GM23338 (cell line): ENCODE measurements at regions not wholly inside any gene's neighbourhood (a gene's known extent, or its start where the extent isn't known, plus 50 kb on each side); places are given as distances from the start of the nearest gene placed in this dataset.

ENCODE experiments used
- ATAC-seq: fragments of 200-7000 bp; cut with Tn5 transposase; 3 replicates; pipeline ENCODE4 v1.9.1; 2020
- DNase-seq: peaks from one replicate; pipeline ENCODE4 v3.0.0-alpha.2; 2015; ENCODE audit warnings: low spot score
- H2AFZ ChIP-seq: fragments of 200-600 bp; sonication (generic); 2 replicates; pipeline ENCODE4 v1.8.0; 2016; ENCODE audit warnings: antibody characterized with exemption, mild to moderate bottlenecking, moderate library complexity
- H3F3A ChIP-seq: fragments of 200-600 bp; sonication (generic); replicated peaks from 2 replicates; pipeline ENCODE4 v1.8.0; 2017; ENCODE audit warnings: antibody characterized with exemption, mixed run types, low read depth
- H3K27ac ChIP-seq: fragments of 200-600 bp; sonication (generic); 2 replicates; pipeline ENCODE4 v1.6.1; 2016; ENCODE audit warnings: low read depth
- H3K27me3 ChIP-seq: fragments of 200-600 bp; sonication (generic); 2 replicates; pipeline ENCODE4 v1.8.0; 2016; ENCODE audit warnings: mild to moderate bottlenecking, mixed run types, moderate library complexity; ENCODE audit not compliant: insufficient read depth
- H3K36me3 ChIP-seq: fragments of 200-600 bp; sonication (generic); 2 replicates; pipeline ENCODE4 v1.8.0; 2016; ENCODE audit warnings: mild to moderate bottlenecking; ENCODE audit not compliant: insufficient read depth
- H3K4me1 ChIP-seq: fragments of 200-600 bp; sonication (generic); 2 replicates; pipeline ENCODE4 v1.8.0; 2016; ENCODE audit warnings: mild to moderate bottlenecking, moderate library complexity; ENCODE audit not compliant: insufficient read depth
- H3K4me2 ChIP-seq: fragments of 200-600 bp; sonication (generic); 2 replicates; pipeline ENCODE4 v1.7.1; 2017; ENCODE audit warnings: mixed run types
- H3K4me3 ChIP-seq: fragments of 200-600 bp; sonication (generic); 2 replicates; pipeline ENCODE4 v1.6.1; 2016; ENCODE audit warnings: mixed run types
- H3K79me2 ChIP-seq: fragments of 200-600 bp; sonication (generic); replicated peaks from 2 replicates; pipeline ENCODE4 v1.8.0; 2017; ENCODE audit warnings: mild to moderate bottlenecking; ENCODE audit not compliant: insufficient read depth
- H3K9me2 ChIP-seq: fragments of 200-600 bp; sonication (generic); 2 replicates; pipeline ENCODE4 v1.8.0; 2017; ENCODE audit not compliant: insufficient read depth
- H4K20me1 ChIP-seq: fragments of 200-600 bp; sonication (generic); replicated peaks from 2 replicates; pipeline ENCODE4 v1.8.0; 2017; ENCODE audit warnings: mild to moderate bottlenecking; ENCODE audit not compliant: insufficient read depth
- H3K27ac Mint-ChIP-seq: 2 replicates; pipeline ENCODE4 v1.8.0; 2020; ENCODE audit warnings: inconsistent platforms, mild to moderate bottlenecking, moderate library complexity, mixed read lengths
- H3K27me3 Mint-ChIP-seq: 3 replicates; pipeline ENCODE4 v1.8.0; 2022; ENCODE audit warnings: low read depth, mild to moderate bottlenecking, moderate library complexity, mixed read lengths, inconsistent platforms; ENCODE audit not compliant: insufficient read depth, poor library complexity
- H3K36me3 Mint-ChIP-seq: 3 replicates; pipeline ENCODE4 v1.8.0; 2021; ENCODE audit warnings: low read depth, mild to moderate bottlenecking, inconsistent platforms, moderate library complexity, mixed read lengths
- H3K4me1 Mint-ChIP-seq: 3 replicates; pipeline ENCODE4 v1.8.0; 2020; ENCODE audit warnings: mild to moderate bottlenecking, inconsistent platforms, mixed read lengths
- H3K4me3 Mint-ChIP-seq: 3 replicates; pipeline ENCODE4 v1.8.0; 2021; ENCODE audit warnings: moderate library complexity, mild to moderate bottlenecking, inconsistent platforms, mixed read lengths
- H3K9me3 Mint-ChIP-seq: 3 replicates; pipeline ENCODE4 v1.8.0; 2020; ENCODE audit warnings: moderate library complexity, mild to moderate bottlenecking, inconsistent platforms, mixed read lengths
- CREB1 ChIP-seq: fragments of 250-450 bp; sonication (Bioruptor Pico); IDR thresholded peaks from 2 replicates; pipeline ENCODE4 v1.5.0; 2020; ENCODE audit warnings: low read depth, mild to moderate bottlenecking, moderate library complexity
- EZH2phosphoT487 ChIP-seq: fragments of 200-600 bp; sonication (generic); IDR thresholded peaks from one replicate; pipeline ENCODE4 v1.8.1; 2018; ENCODE audit warnings: antibody characterized with exemption; ENCODE audit not compliant: unreplicated experiment
- JUNB ChIP-seq: IDR thresholded peaks from one replicate; pipeline ENCODE4 v1.6.1; 2016; ENCODE audit warnings: antibody characterized with exemption; ENCODE audit not compliant: unreplicated experiment
- NANOG ChIP-seq: IDR thresholded peaks from 2 replicates; pipeline ENCODE4 v1.6.1; 2016; ENCODE audit warnings: antibody characterized with exemption, borderline replicate concordance
- POLR2AphosphoS5 ChIP-seq: IDR thresholded peaks from 2 replicates; pipeline ENCODE4 v1.6.1; 2016; ENCODE audit warnings: antibody characterized with exemption, low read depth
- STAT1 ChIP-seq: IDR thresholded peaks from one replicate; pipeline ENCODE4 v1.6.1; 2016; ENCODE audit warnings: antibody characterized with exemption; ENCODE audit not compliant: unreplicated experiment
- ZNF114 ChIP-seq: fragments of 250-450 bp; sonication (Bioruptor Pico); IDR thresholded peaks from 2 replicates; pipeline ENCODE4 v1.5.0; 2020; ENCODE audit warnings: mild to moderate bottlenecking, moderate library complexity
- ZNF331 ChIP-seq: fragments of 250-450 bp; sonication (Bioruptor Pico); IDR thresholded peaks from 2 replicates; pipeline ENCODE4 v1.5.0; 2020; ENCODE audit warnings: low read depth, mild to moderate bottlenecking, moderate library complexity
- TF ChIP-seq, protein P1 (sequence below), 2 experiments: fragments of 200-600 bp in 1 of 2; sonication (generic) in 1 of 2; conservative IDR thresholded peaks; 2 replicates each; pipeline versions ENCODE4 v1.5.1 to v1.6.1; 2016 to 2017; ENCODE audit warnings: antibody characterized with exemption in 2 of 2, low read depth in 2 of 2, mild to moderate bottlenecking in 2 of 2, moderate library complexity in 1 of 2
- TF ChIP-seq, protein P2 (sequence below): IDR thresholded peaks from 2 replicates; pipeline ENCODE4 v1.6.1; 2016; ENCODE audit warnings: antibody characterized with exemption
- TF ChIP-seq, protein P3 (sequence below): IDR thresholded peaks from one replicate; pipeline ENCODE4 v1.6.1; 2018; ENCODE audit warnings: antibody characterized with exemption; ENCODE audit not compliant: unreplicated experiment
- TF ChIP-seq, protein P4 (sequence below): fragments of 250-450 bp; sonication (Bioruptor Pico); IDR thresholded peaks from 2 replicates; pipeline ENCODE4 v1.5.0; 2020; ENCODE audit warnings: mild to moderate bottlenecking, moderate library complexity

DNA sequence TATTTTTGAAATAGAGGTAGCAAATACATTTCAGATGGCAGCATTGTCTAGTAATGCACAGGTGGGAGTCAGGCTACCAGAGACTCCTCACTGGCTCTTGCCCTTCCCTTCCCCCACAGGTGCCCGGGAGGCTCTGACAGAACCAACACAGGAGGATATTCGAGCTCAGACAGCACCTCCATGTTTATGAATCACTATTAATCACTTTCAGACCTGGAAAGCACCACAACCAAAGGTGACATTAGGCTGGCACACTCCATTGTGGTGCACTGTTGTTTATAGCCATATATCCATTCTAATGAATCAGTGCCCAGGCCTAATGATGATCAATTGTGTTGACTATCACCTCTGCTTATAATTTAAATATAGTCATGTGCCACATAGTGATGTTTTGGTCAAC is 107.8 kb upstream of the NAMPT start (continued):
- TF ChIP-seq POLR2AphosphoS5 (no peak), NANOG (no peak), EZH2phosphoT487 (no peak), JUNB (no peak), ZNF114 (CRISPR knock-in tag) (no peak), STAT1 (no peak), ZNF331 (no peak), CREB1 (CRISPR knock-in tag) (no peak)
- TF ChIP-seq, protein P1, sequence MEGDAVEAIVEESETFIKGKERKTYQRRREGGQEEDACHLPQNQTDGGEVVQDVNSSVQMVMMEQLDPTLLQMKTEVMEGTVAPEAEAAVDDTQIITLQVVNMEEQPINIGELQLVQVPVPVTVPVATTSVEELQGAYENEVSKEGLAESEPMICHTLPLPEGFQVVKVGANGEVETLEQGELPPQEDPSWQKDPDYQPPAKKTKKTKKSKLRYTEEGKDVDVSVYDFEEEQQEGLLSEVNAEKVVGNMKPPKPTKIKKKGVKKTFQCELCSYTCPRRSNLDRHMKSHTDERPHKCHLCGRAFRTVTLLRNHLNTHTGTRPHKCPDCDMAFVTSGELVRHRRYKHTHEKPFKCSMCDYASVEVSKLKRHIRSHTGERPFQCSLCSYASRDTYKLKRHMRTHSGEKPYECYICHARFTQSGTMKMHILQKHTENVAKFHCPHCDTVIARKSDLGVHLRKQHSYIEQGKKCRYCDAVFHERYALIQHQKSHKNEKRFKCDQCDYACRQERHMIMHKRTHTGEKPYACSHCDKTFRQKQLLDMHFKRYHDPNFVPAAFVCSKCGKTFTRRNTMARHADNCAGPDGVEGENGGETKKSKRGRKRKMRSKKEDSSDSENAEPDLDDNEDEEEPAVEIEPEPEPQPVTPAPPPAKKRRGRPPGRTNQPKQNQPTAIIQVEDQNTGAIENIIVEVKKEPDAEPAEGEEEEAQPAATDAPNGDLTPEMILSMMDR (conservative IDR thresholded peaks at IDR 0.05; ENCODE audit: low read depth in 2 of 2): no peak
- TF ChIP-seq, protein P2, sequence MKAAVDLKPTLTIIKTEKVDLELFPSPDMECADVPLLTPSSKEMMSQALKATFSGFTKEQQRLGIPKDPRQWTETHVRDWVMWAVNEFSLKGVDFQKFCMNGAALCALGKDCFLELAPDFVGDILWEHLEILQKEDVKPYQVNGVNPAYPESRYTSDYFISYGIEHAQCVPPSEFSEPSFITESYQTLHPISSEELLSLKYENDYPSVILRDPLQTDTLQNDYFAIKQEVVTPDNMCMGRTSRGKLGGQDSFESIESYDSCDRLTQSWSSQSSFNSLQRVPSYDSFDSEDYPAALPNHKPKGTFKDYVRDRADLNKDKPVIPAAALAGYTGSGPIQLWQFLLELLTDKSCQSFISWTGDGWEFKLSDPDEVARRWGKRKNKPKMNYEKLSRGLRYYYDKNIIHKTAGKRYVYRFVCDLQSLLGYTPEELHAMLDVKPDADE: no peak
- TF ChIP-seq, protein P3, sequence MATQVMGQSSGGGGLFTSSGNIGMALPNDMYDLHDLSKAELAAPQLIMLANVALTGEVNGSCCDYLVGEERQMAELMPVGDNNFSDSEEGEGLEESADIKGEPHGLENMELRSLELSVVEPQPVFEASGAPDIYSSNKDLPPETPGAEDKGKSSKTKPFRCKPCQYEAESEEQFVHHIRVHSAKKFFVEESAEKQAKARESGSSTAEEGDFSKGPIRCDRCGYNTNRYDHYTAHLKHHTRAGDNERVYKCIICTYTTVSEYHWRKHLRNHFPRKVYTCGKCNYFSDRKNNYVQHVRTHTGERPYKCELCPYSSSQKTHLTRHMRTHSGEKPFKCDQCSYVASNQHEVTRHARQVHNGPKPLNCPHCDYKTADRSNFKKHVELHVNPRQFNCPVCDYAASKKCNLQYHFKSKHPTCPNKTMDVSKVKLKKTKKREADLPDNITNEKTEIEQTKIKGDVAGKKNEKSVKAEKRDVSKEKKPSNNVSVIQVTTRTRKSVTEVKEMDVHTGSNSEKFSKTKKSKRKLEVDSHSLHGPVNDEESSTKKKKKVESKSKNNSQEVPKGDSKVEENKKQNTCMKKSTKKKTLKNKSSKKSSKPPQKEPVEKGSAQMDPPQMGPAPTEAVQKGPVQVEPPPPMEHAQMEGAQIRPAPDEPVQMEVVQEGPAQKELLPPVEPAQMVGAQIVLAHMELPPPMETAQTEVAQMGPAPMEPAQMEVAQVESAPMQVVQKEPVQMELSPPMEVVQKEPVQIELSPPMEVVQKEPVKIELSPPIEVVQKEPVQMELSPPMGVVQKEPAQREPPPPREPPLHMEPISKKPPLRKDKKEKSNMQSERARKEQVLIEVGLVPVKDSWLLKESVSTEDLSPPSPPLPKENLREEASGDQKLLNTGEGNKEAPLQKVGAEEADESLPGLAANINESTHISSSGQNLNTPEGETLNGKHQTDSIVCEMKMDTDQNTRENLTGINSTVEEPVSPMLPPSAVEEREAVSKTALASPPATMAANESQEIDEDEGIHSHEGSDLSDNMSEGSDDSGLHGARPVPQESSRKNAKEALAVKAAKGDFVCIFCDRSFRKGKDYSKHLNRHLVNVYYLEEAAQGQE: no peak

DNA sequence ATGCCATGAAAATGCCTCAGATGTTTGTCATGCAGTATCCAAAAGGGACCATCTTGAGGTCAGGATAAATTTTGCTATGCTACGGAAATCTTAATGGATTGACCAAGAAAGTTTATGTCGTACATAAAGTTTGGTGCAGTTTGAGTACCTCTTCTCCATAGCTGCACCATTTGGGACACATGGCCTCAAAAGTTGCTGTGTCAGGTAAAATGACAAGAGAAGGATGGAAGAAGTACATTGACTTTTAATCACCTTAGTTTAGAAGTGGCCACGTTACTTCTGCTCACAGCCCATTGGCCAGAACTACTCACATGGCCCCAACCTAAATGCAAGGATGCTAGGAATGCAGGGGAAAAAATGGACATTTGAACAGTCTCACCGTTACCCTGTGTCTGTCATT is 107.4 kb upstream of the NAMPT start:
- Histone ChIP-seq H3F3A (no peaks in the 10 kb centered on the region), H4K20me1 (no peaks in the 10 kb centered on the region), H3K27me3 (no peaks in the 10 kb centered on the region), H3K36me3 (no peaks in the 10 kb centered on the region), H3K4me2 (no peak overlapping the region), H3K4me3 (no peak overlapping the region), H3K27ac (no peak overlapping the region), H3K79me2 (no peaks in the 10 kb centered on the region), H3K9me2 (0 out of 2 replicates have a peak, but pooled peaks cover 8% of the 10 kb centered on the region), H3K4me1 (no peaks in the 10 kb centered on the region), H2AFZ (no peak overlapping the region; the same call in 1 of the 2 replicates)
- H3K36me3 Mint-ChIP-seq: no peaks in the 10 kb centered on the region
- H3K9me3 Mint-ChIP-seq: no peaks in the 10 kb centered on the region; the same call in 1 of the 3 replicates
- ATAC-seq: no peak
- no peak overlapping the region for H3K27ac Mint-ChIP-seq
- DNase-seq: no peak
- no peak overlapping the region for H3K4me3 Mint-ChIP-seq
- peaks cover 12% of the 10 kb centered on the region; the same call in 2 of the 3 replicates for H3K4me1 Mint-ChIP-seq
- peaks cover 1% of the 10 kb centered on the region for H3K27me3 Mint-ChIP-seq
- no peak for TF ChIP-seq NANOG
- TF ChIP-seq, protein P4, sequence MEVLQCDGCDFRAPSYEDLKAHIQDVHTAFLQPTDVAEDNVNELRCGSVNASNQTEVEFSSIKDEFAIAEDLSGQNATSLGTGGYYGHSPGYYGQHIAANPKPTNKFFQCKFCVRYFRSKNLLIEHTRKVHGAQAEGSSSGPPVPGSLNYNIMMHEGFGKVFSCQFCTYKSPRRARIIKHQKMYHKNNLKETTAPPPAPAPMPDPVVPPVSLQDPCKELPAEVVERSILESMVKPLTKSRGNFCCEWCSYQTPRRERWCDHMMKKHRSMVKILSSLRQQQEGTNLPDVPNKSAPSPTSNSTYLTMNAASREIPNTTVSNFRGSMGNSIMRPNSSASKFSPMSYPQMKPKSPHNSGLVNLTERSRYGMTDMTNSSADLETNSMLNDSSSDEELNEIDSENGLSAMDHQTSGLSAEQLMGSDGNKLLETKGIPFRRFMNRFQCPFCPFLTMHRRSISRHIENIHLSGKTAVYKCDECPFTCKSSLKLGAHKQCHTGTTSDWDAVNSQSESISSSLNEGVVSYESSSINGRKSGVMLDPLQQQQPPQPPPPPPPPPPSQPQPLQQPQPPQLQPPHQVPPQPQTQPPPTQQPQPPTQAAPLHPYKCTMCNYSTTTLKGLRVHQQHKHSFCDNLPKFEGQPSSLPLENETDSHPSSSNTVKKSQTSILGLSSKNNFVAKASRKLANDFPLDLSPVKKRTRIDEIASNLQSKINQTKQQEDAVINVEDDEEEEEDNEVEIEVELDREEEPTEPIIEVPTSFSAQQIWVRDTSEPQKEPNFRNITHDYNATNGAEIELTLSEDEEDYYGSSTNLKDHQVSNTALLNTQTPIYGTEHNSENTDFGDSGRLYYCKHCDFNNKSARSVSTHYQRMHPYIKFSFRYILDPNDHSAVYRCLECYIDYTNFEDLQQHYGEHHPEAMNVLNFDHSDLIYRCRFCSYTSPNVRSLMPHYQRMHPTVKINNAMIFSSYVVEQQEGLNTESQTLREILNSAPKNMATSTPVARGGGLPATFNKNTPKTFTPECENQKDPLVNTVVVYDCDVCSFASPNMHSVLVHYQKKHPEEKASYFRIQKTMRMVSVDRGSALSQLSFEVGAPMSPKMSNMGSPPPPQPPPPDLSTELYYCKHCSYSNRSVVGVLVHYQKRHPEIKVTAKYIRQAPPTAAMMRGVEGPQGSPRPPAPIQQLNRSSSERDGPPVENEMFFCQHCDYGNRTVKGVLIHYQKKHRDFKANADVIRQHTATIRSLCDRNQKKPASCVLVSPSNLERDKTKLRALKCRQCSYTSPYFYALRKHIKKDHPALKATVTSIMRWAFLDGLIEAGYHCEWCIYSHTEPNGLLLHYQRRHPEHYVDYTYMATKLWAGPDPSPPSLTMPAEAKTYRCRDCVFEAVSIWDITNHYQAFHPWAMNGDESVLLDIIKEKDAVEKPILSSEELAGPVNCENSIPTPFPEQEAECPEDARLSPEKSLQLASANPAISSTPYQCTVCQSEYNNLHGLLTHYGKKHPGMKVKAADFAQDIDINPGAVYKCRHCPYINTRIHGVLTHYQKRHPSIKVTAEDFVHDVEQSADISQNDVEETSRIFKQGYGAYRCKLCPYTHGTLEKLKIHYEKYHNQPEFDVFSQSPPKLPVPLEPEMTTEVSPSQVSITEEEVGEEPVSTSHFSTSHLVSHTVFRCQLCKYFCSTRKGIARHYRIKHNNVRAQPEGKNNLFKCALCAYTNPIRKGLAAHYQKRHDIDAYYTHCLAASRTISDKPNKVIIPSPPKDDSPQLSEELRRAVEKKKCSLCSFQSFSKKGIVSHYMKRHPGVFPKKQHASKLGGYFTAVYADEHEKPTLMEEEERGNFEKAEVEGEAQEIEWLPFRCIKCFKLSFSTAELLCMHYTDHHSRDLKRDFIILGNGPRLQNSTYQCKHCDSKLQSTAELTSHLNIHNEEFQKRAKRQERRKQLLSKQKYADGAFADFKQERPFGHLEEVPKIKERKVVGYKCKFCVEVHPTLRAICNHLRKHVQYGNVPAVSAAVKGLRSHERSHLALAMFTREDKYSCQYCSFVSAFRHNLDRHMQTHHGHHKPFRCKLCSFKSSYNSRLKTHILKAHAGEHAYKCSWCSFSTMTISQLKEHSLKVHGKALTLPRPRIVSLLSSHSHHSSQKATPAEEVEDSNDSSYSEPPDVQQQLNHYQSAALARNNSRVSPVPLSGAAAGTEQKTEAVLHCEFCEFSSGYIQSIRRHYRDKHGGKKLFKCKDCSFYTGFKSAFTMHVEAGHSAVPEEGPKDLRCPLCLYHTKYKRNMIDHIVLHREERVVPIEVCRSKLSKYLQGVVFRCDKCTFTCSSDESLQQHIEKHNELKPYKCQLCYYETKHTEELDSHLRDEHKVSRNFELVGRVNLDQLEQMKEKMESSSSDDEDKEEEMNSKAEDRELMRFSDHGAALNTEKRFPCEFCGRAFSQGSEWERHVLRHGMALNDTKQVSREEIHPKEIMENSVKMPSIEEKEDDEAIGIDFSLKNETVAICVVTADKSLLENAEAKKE (CRISPR knock-in tag): no peak
- TF ChIP-seq POLR2AphosphoS5: no peak
- TF ChIP-seq STAT1: no peak
